ENCODE measurements at regions not wholly inside any gene's neighbourhood (a gene's known extent, or its start where the extent isn't known, plus 50 kb on each side); places are given as distances from the start of the nearest gene placed in this dataset.

GRCh38 chr14:62002642-62003041 lies 240.4 kb downstream of the SNAPC1 start:
- TF ChIP-seq POLR2A (IDR thresholded peaks at IDR 0.05) (no peak), CTCF (IDR thresholded peaks at IDR 0.05) (no peak)

Measured in adrenal gland (tissue), 5 donors.